A673 (cell line): ENCODE measurements at regions not wholly inside any gene's neighbourhood (a gene's known extent, or its start where the extent isn't known, plus 50 kb on each side); places are given as distances from the start of the nearest gene placed in this dataset.

Source experiments
- EZH2 ChIP-seq: fragments of 200-600 bp; sonication (generic); IDR thresholded peaks from 2 replicates; pipeline ENCODE4 v1.6.1; 2017; ENCODE audit warnings: borderline replicate concordance, low read depth, mild to moderate bottlenecking, mixed read lengths, antibody characterized with exemption, low read length; ENCODE audit not compliant: poor library complexity, severe bottlenecking
- TF ChIP-seq, protein P1 (sequence below): fragments of 300-800, 200-600 bp; sonication (generic); conservative IDR thresholded peaks from 2 replicates; pipeline ENCODE4 v1.5.1; 2017; ENCODE audit warnings: low read depth, mild to moderate bottlenecking, antibody characterized with exemption, low read length, moderate library complexity, mixed read lengths

DNA sequence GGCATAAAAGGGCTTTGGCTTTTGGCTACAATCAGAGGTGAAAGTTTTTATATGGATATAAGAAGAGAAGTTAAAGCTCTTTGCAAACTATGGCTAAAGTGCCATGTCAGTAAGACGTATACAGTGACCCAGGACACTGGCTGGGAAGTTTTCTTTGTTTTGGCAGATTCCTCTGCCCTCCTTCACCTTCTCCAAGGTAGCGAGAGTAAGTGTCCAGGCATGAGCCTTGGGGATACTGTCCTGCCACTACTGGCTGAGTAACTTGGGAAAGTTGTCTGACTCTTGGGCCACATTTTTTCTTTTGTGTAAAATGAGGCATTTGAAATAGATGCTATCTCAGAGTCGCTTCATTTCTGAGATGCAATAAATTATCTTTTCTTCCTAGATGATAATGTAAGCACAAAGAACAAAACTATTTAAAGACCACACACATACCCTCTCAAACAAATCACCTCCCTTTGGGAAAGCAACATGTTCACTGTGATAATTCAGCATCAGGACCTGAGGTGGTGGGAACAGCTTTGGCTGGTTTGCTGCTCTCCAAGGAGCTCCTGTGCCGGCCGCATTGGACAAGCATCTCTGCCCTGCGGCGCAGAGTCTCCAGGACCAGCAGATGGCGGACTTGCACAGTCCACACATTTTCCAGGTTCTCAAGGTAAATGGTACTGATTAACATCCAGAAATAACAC, 106.3 kb downstream of the PTCSC3 start:
- TF ChIP-seq, protein P1, sequence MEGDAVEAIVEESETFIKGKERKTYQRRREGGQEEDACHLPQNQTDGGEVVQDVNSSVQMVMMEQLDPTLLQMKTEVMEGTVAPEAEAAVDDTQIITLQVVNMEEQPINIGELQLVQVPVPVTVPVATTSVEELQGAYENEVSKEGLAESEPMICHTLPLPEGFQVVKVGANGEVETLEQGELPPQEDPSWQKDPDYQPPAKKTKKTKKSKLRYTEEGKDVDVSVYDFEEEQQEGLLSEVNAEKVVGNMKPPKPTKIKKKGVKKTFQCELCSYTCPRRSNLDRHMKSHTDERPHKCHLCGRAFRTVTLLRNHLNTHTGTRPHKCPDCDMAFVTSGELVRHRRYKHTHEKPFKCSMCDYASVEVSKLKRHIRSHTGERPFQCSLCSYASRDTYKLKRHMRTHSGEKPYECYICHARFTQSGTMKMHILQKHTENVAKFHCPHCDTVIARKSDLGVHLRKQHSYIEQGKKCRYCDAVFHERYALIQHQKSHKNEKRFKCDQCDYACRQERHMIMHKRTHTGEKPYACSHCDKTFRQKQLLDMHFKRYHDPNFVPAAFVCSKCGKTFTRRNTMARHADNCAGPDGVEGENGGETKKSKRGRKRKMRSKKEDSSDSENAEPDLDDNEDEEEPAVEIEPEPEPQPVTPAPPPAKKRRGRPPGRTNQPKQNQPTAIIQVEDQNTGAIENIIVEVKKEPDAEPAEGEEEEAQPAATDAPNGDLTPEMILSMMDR = peak; percentile 88
- no peak for TF ChIP-seq EZH2
